Left ventricle myocardium inferior (tissue), 1 donor: ENCODE measurements at regions not wholly inside any gene's neighbourhood (a gene's known extent, or its start where the extent isn't known, plus 50 kb on each side); places are given as distances from the start of the nearest gene placed in this dataset.

Experiments
- DNase-seq: peaks from one replicate; pipeline ENCODE4 v3.0.0-alpha.2; 2020
- H3K27ac ChIP-seq: fragments of 200-600 bp; replicated peaks from 2 replicates; pipeline ENCODE4 v1.8.0; 2021
- H3K27me3 ChIP-seq: fragments of 200-600 bp; 2 replicates; pipeline ENCODE4 v1.8.0; 2021; ENCODE audit warnings: low read depth
- H3K36me3 ChIP-seq: fragments of 200-600 bp; 2 replicates; pipeline ENCODE4 v1.8.0; 2021
- H3K4me1 ChIP-seq: fragments of 200-600 bp; 2 replicates; pipeline ENCODE4 v1.8.0; 2021
- H3K4me3 ChIP-seq: fragments of 200-600 bp; 2 replicates; pipeline ENCODE4 v1.8.0; 2021; ENCODE audit warnings: mild to moderate bottlenecking, moderate library complexity
- H3K9me3 ChIP-seq: fragments of 200-600 bp; replicated peaks from 2 replicates; pipeline ENCODE4 v1.8.0; 2021
- intact Hi-C: fragments of 100-400 bp; cut with micrococcal nuclease; formaldehyde crosslinking; loops from one replicate; pipeline ENCODE4 v1.11.0; 2022
- TF ChIP-seq, protein P1 (sequence below): fragments of 200-600 bp; IDR thresholded peaks from 2 replicates; pipeline ENCODE4 v1.8.0; 2021; ENCODE audit warnings: antibody characterized with exemption, mild to moderate bottlenecking, borderline replicate concordance
- donor health status: DM: no; HTN: yes; CAD: no; lungs with severe emphysema.

- intact Hi-C loops, result no loop called here
- no peak overlapping the region for H3K27ac ChIP-seq
- H3K4me3 ChIP-seq, result no peak overlapping the region
- no peaks in the 10 kb centered on the region for H3K4me1 ChIP-seq
- TF ChIP-seq, protein P1, sequence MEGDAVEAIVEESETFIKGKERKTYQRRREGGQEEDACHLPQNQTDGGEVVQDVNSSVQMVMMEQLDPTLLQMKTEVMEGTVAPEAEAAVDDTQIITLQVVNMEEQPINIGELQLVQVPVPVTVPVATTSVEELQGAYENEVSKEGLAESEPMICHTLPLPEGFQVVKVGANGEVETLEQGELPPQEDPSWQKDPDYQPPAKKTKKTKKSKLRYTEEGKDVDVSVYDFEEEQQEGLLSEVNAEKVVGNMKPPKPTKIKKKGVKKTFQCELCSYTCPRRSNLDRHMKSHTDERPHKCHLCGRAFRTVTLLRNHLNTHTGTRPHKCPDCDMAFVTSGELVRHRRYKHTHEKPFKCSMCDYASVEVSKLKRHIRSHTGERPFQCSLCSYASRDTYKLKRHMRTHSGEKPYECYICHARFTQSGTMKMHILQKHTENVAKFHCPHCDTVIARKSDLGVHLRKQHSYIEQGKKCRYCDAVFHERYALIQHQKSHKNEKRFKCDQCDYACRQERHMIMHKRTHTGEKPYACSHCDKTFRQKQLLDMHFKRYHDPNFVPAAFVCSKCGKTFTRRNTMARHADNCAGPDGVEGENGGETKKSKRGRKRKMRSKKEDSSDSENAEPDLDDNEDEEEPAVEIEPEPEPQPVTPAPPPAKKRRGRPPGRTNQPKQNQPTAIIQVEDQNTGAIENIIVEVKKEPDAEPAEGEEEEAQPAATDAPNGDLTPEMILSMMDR, result no peak
- peaks cover 87% of the 10 kb centered on the region for H3K27me3 ChIP-seq
- H3K9me3 ChIP-seq, result no peaks in the 10 kb centered on the region
- no peaks in the 10 kb centered on the region for H3K36me3 ChIP-seq
- no peak for DNase-seq
These were observed 108.4 kb upstream of the LINGO1 start for GRCh38 chr15:77741106-77741505.

GRCh38 chr15:77739591-77740378, 107.1 kb upstream of the LINGO1 start:
- H3K27me3 ChIP-seq, result peaks cover 76% of the 10 kb centered on the region

GRCh38 chr15:77738441-77739302, 106.0 kb upstream of the LINGO1 start:
- no peak overlapping the region for H3K27ac ChIP-seq
- intact Hi-C loops, result no loop called here
- peaks cover 76% of the 10 kb centered on the region for H3K27me3 ChIP-seq
- H3K4me1 ChIP-seq, result no peaks in the 10 kb centered on the region
- H3K9me3 ChIP-seq, result no peaks in the 10 kb centered on the region
- no peak for DNase-seq
- TF ChIP-seq, protein P1, result no peak
- H3K4me3 ChIP-seq, result no peak overlapping the region
- H3K36me3 ChIP-seq, result no peaks in the 10 kb centered on the region

More at GRCh38 chr15:77739591-77740378, 107.1 kb upstream of the LINGO1 start:
- no peak overlapping the region for H3K27ac ChIP-seq
- H3K36me3 ChIP-seq, result no peaks in the 10 kb centered on the region
- no peaks in the 10 kb centered on the region for H3K4me1 ChIP-seq
- intact Hi-C loops, result no loop called here
- TF ChIP-seq, protein P1, result no peak
- DNase-seq, result no peak
- H3K4me3 ChIP-seq, result no peak overlapping the region
- no peaks in the 10 kb centered on the region for H3K9me3 ChIP-seq

DNA sequence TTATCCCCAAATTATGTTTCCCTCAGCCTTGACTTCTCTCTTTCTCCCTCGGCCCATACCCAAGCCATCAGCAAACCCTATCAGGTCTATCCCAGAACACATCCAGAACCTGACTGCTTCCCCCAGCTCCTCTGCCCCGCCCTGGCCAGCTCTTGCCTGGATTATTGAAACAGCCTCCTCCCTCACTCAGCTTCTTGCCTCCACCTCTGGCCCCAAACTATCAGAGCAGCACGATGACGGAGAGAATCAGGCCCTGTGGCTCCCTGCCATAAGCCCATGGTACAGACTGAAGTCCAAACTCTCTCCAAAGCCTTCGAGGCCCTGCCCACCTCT, 105.3 kb upstream of the LINGO1 start:
- Histone ChIP-seq H3K36me3 (no peaks in the 10 kb centered on the region), H3K27me3 (peaks cover 76% of the 10 kb centered on the region)
- intact Hi-C loops, result no loop called here

More for the DNA sequence above, 105.3 kb upstream of the LINGO1 start:
- Histone ChIP-seq H3K4me1 (no peaks in the 10 kb centered on the region), H3K4me3 (no peak overlapping the region), H3K9me3 (no peaks in the 10 kb centered on the region), H3K27ac (no peak overlapping the region)
- TF ChIP-seq, protein P1, result no peak
- DNase-seq, result no peak
